Brain microvascular endothelial cell (primary cell): ENCODE measurements at regions not wholly inside any gene's neighbourhood (a gene's known extent, or its start where the extent isn't known, plus 50 kb on each side); places are given as distances from the start of the nearest gene placed in this dataset.

Experiments
- DNase-seq: peaks from one replicate; pipeline ENCODE4 v3.0.0-alpha.2; 2020
- H3K27ac ChIP-seq: fragments of 250-450 bp; sonication (Bioruptor Pico); 2 replicates; pipeline ENCODE4 v1.5.1; 2020; ENCODE audit warnings: mild to moderate bottlenecking, moderate library complexity
- H3K27me3 ChIP-seq: fragments of 250-450 bp; sonication (Bioruptor Pico); replicated peaks from 2 replicates; pipeline ENCODE4 v1.5.1; 2020; ENCODE audit warnings: mild to moderate bottlenecking
- H3K36me3 ChIP-seq: fragments of 250-450 bp; sonication (Bioruptor Pico); replicated peaks from 2 replicates; pipeline ENCODE4 v1.5.1; 2020; ENCODE audit warnings: mild to moderate bottlenecking
- H3K4me3 ChIP-seq: 2 replicates; pipeline ENCODE4 v1.5.1; 2011; ENCODE audit warnings: low read depth, mild to moderate bottlenecking, control low read depth, low read length, moderate library complexity
- in situ Hi-C: cut with HindIII; loops from 2 replicates; pipeline ENCODE4 v1.10.0; 2017; ENCODE audit warnings: low sequenced_read_pairs, low pct_ligation_motif_present
- TF ChIP-seq, protein P1 (sequence below): IDR thresholded peaks from 2 replicates; pipeline ENCODE4 v1.5.1; 2011; ENCODE audit warnings: low read depth, mild to moderate bottlenecking, moderate library complexity, low read length, control low read depth, inconsistent platforms; ENCODE audit errors: missing control alignments

DNA sequence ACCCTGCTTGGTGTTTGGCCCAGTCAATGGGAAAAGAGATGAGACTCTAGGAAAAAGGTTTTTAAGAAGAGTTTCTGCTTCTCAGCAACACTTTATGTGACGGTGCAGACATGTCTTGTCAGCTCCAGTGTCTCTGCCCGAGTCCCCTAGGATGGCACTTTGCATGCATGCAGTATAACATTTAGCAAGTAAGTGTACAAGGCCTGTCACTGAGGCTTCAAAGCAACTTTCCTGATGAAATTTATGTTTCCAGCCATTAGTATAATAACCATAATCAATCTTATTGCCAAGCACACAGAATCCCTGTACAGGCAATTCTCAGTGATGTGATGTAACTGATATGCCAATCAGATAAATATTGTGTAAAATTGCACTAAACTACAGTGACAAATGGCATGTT is 248.1 kb upstream of the PLET1 start:
- DNase-seq, result no peak
- in situ Hi-C loops, result no loop called here
- Histone ChIP-seq H3K27me3 (no peaks in the 10 kb centered on the region), H3K4me3 (no peak overlapping the region), H3K27ac (no peak overlapping the region), H3K36me3 (no peaks in the 10 kb centered on the region)
- TF ChIP-seq, protein P1, sequence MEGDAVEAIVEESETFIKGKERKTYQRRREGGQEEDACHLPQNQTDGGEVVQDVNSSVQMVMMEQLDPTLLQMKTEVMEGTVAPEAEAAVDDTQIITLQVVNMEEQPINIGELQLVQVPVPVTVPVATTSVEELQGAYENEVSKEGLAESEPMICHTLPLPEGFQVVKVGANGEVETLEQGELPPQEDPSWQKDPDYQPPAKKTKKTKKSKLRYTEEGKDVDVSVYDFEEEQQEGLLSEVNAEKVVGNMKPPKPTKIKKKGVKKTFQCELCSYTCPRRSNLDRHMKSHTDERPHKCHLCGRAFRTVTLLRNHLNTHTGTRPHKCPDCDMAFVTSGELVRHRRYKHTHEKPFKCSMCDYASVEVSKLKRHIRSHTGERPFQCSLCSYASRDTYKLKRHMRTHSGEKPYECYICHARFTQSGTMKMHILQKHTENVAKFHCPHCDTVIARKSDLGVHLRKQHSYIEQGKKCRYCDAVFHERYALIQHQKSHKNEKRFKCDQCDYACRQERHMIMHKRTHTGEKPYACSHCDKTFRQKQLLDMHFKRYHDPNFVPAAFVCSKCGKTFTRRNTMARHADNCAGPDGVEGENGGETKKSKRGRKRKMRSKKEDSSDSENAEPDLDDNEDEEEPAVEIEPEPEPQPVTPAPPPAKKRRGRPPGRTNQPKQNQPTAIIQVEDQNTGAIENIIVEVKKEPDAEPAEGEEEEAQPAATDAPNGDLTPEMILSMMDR, result no peak

DNA sequence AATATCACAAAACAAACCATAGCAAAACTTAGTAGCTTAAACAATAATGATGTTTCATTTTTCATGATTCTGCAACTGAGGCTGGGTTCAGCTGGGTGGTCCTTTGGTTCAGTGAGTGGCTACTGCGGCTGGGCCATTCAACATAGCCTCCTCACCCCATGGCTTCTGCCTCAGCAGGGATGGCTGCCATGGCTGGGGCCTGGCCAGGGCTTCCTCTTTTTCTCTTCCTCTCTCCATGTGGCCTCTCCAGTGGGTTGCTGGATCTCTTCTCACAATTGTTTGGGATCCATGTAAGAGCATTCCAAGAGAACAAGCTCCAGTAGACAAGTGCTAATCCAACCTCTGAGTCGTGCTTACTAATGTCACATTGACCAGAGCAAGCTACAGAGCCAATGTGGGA is 248.6 kb upstream of the PLET1 start:
- DNase-seq, result no peak
- in situ Hi-C loops, result no loop called here
- Histone ChIP-seq H3K27ac (no peak overlapping the region), H3K36me3 (no peaks in the 10 kb centered on the region), H3K4me3 (no peak overlapping the region), H3K27me3 (no peaks in the 10 kb centered on the region)
- TF ChIP-seq, protein P1, result no peak

DNA sequence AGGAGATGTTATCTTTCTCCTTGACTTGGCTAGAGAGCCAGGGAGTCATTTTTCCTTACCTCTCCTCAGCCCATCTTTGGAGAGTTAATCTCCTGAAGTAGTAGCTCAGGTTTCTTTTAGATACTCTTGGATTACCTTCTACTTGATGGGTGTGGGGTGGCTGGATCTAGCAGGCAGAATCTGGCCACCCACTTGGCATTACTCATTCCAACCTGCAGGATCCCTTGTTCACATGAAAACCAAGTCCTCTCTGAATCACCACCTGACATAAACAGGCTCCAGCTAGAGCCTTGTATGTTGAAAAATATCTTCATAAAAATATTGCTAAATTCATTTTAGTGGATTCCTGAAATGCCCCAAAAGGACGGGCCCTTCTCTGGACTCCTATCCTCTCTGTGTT is 250.6 kb upstream of the PLET1 start:
- Histone ChIP-seq H3K36me3 (no peaks in the 10 kb centered on the region), H3K4me3 (no peak overlapping the region), H3K27ac (no peak overlapping the region), H3K27me3 (no peaks in the 10 kb centered on the region)
- no peak for DNase-seq
- TF ChIP-seq, protein P1, result no peak
- in situ Hi-C loops, result no loop called here

DNA sequence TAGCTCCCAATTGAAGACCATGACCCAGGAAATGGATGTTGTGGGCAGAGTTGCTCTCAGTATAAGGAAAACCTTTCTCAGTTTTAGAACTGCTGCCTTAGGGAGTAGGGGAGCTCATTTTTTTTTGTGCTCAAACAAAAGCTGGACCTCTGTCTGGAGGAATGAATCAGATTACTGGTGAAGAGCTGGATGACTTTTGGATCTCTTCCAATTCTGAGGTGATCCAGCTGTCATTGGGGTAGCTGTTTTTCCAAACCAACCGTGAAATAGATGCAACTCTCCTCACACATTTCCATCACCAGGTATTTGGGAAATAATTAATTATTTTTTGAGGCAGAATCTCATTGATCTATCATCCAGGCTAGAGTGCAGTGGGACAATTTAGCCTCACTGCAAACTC is 251.3 kb upstream of the PLET1 start:
- no peaks in the 10 kb centered on the region for H3K27me3 ChIP-seq
- no peaks in the 10 kb centered on the region for H3K36me3 ChIP-seq
- DNase-seq, result no peak
- in situ Hi-C loops, result no loop called here
- H3K27ac ChIP-seq, result no peak overlapping the region
- H3K4me3 ChIP-seq, result no peak overlapping the region
- TF ChIP-seq, protein P1, result no peak

DNA sequence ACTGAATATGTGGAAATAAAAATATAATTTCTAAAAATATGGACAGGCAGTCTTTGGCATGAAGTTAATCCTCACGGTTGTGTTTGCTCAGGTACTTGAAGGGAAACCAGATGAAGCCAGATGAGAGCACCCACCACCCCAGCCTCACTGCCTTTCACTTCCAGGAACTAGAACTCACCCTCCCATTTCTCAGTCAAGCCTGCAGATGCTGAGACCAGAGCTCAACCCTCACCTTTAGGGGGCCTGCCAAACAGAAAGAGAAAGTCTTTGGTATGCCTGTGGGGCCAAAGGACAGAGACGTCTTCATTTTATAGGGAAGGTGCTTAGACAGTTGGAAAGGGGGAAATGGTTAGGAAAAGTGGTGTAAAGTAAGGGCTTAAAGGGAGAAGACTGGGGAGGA is 252.8 kb upstream of the PLET1 start:
- Histone ChIP-seq H3K4me3 (no peak overlapping the region), H3K27ac (no peak overlapping the region), H3K27me3 (no peaks in the 10 kb centered on the region), H3K36me3 (no peaks in the 10 kb centered on the region)
- TF ChIP-seq, protein P1, result no peak
- no peak for DNase-seq
- in situ Hi-C loops, result no loop called here

DNA sequence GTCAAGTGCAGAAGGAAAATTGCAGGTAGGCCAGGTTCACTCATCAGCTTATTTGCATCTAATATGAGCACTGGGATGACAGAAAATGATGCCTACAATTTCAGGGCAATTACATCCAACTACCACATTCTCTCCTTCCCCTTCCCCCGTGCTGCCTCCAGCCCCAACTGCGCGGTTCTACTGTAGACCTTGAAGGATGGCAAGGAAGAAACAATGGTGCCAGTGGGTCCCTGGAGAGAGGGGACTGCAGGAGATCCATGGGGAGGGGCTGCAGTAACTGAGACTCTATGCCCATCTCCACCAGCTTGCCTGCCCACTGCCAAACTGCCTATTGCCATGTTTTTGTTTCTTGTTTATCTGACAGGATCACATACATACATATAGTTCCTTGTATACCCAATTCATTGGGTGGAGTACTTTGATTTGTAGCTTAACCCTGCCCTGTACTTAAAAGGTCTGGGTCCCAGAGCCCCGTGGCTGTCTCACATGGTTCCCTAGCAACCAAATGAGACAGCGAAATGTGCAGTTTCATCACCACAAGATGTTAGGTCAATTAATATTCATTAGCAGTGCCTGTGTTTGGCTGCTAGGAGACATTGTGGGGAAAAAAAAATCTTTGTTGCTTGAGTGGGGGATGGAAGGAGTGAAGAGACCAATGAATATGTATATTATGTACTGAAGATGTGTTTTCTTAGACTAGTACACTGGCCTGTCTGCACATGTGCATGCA is 253.5 kb upstream of the PLET1 start:
- no peaks in the 10 kb centered on the region for H3K36me3 ChIP-seq
- no peak for DNase-seq
- TF ChIP-seq, protein P1, result no peak
- in situ Hi-C loops, result no loop called here
- no peak overlapping the region for H3K4me3 ChIP-seq
- no peaks in the 10 kb centered on the region for H3K27me3 ChIP-seq
- no peak overlapping the region for H3K27ac ChIP-seq
